ENCODE measurements at regions not wholly inside any gene's neighbourhood (a gene's known extent, or its start where the extent isn't known, plus 50 kb on each side); places are given as distances from the start of the nearest gene placed in this dataset.
A peak's percentile ranks its signal among the peaks of the same experiment; 100 is the strongest.

GRCh38 chr1:9181990-9182783 is 52.4 kb upstream of the H6PD start:
- no TSS peak for BruUV-seq (replicated peaks)
- Histone ChIP-seq H3K9me1 (replicated peaks; ENCODE audit: control insufficient read depth, extremely low read depth, insufficient read depth, low read length) (no peaks in the 10 kb centered on the region), H4K20me1 (replicated peaks; ENCODE audit: control insufficient read depth, extremely low read depth, insufficient read depth, low read length) (no peaks in the 10 kb centered on the region), H3K4me1 (ENCODE audit: control insufficient read depth, extremely low read depth, insufficient read depth, low read length) (peaks cover 22% of the 10 kb centered on the region), H3K4me2 (ENCODE audit: insufficient read depth, low read length) (peak overlapping the region; percentile 51), H3K36me3 (ENCODE audit: control insufficient read depth in 2 of 2, extremely low read depth in 1 of 2, insufficient read depth in 2 of 2, low read length in 2 of 2) (peaks cover 0 to 5% of the 10 kb centered on the region in 2 experiments), H3K27ac (ENCODE audit: insufficient read depth, low read depth, low read length) (peak overlapping the region; percentile 69), H3K9me3 (replicated peaks; ENCODE audit: control insufficient read depth, insufficient read depth, low read length) (no peaks in the 10 kb centered on the region), H3K9ac (replicated peaks; ENCODE audit: extremely low read depth, insufficient read depth, low read length) (peak overlapping the region; percentile 65), H3K79me2 (ENCODE audit: control insufficient read depth, insufficient read depth, low read length) (peaks cover 56% of the 10 kb centered on the region), H3K4me3 (replicated peaks in 1 of 3; ENCODE audit: insufficient read depth in 1 of 3, low read depth in 1 of 3, low read length in 3 of 3) (peak overlapping the region; percentile 66 to 79 (median 76)), H3K27me3 (ENCODE audit: control insufficient read depth in 2 of 2, insufficient read depth in 2 of 2, low read length in 2 of 2) (no peaks in the 10 kb centered on the region), H2AFZ (ENCODE audit: low read depth, low read length) (peak overlapping the region; percentile 3)
- intact Hi-C loops (cut with micrococcal nuclease) (loop anchor here (1.0 to 5.0 kb wide), 6 partner anchors 14 to 68 kb away; partner anchors contain the start of gene GPR157), dilution Hi-C loops (cut with MboI; ENCODE audit: extremely low pct_ligation_motif_present, low sequenced_read_pairs) (no loop called here)
- CTCF ChIA-PET, result interaction anchor here (3.2 kb wide), 2 partner anchors 16 to 71 kb away, joined by 17 to 23 read pairs; no protein-coding TSS in a partner anchor
- TF ChIP-seq MYC (IDR thresholded peaks at IDR 0.05; ENCODE audit: low read depth, low read length) (no peak), FOS (IDR thresholded peaks at IDR 0.05; ENCODE audit: borderline replicate concordance, insufficient read depth, low read length) (no peak), POLR2A (IDR thresholded peaks at IDR 0.05; ENCODE audit: low read depth, low read length) (peak; percentile 57), POLR2AphosphoS5 (IDR thresholded peaks at IDR 0.05; ENCODE audit: insufficient read depth, low read depth, low read length) (peak; percentile 54), GATA2 (IDR thresholded peaks at IDR 0.05; ENCODE audit: insufficient read depth, insufficient read length, low read depth, low read length) (no peak), CTCF (IDR thresholded peaks at IDR 0.05; ENCODE audit: extremely low read depth in 1 of 2, insufficient read depth in 1 of 2, low read depth in 1 of 2, low read length in 2 of 2) (peak; percentile 18 to 47), JUN (IDR thresholded peaks at IDR 0.05; ENCODE audit: borderline replicate concordance, insufficient read depth, insufficient read length, low read depth) (no peak), EZH2 (IDR thresholded peaks at IDR 0.05; ENCODE audit: borderline replicate concordance, low read depth, low read length, severe bottlenecking) (no peak), MAX (IDR thresholded peaks at IDR 0.05; ENCODE audit: insufficient read depth, insufficient read length) (no peak)
- FAIRE-seq, result peak; percentile 28
- POLR2A ChIA-PET, result no interaction called here
- peak; percentile 64 for DNase-seq (ENCODE audit: low read depth, low spot score)
